LHCN-M2 (cell line): ENCODE measurements at regions not wholly inside any gene's neighbourhood (a gene's known extent, or its start where the extent isn't known, plus 50 kb on each side); places are given as distances from the start of the nearest gene placed in this dataset.
"Not testable (repeated sequence)": the region's sequence is repeated elsewhere in the genome, so short reads cannot be mapped to it uniquely, and the experiment has no call there.

Experiments
- DNase-seq: peaks from one replicate; pipeline ENCODE4 v3.0.0-alpha.2; 2012; ENCODE audit warnings: low read depth

GRCh38 chrX:122184791-122185190 is 999.3 kb upstream of the GRIA3 start:
- DNase-seq, result no peak

GRCh38 chrX:122187069-122187713 is 996.9 kb upstream of the GRIA3 start:
- no peak for DNase-seq

- no peak for DNase-seq
These were observed 995.3 kb upstream of the GRIA3 start for GRCh38 chrX:122188751-122189150.

GRCh38 chrX:122196343-122196742 is 987.7 kb upstream of the GRIA3 start:
- no peak for DNase-seq

GRCh38 chrX:122203399-122203798 is 980.7 kb upstream of the GRIA3 start:
- no peak for DNase-seq

DNA sequence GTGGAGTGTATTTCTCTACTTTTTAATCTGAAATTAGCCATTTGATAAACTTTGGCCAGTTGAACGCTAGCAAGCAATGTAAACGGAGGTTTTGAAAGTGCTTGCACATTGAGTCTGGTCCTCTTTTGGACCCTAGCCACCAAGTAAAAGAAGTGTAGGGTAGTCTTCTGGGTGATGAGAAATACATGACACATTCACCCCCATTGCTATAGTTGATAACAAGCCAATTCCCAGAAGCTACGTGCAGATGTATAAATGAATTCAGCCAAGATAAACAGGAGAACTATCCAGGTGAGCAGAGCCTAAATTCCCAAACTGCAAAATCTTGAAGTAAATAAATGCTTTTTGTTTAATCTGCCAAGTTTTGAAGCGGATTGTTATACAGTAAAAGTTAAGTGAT is 965.4 kb upstream of the GRIA3 start:
- no peak for DNase-seq

- no peak for DNase-seq
These were observed 964.9 kb upstream of the GRIA3 start for GRCh38 chrX:122219226-122219625.

- DNase-seq, result no peak
These were observed 964.3 kb upstream of the GRIA3 start for GRCh38 chrX:122219735-122220134.

GRCh38 chrX:122220644-122221373 is 963.3 kb upstream of the GRIA3 start:
- no peak for DNase-seq

DNA sequence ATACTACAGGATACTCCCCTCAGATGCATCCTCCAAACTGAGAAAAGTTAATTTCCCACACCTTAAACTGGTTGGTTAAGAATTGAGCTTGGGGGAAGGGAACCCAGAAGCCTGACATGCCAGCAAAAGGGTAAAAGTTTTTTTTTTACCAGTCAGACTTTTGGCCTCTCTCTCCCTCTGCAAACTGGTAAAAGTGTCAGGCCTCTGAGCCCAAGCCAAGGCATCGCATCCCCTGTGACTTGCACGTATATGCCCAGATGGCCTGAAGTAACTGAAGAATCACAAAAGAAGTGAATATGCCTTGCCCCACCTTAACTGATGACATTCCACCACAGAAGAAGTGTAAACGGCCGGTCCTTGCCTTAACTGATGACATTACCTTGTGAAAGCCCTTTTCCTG is 962.3 kb upstream of the GRIA3 start:
- DNase-seq, result not testable (repeated sequence)

GRCh38 chrX:122224137-122224536 is 959.9 kb upstream of the GRIA3 start:
- DNase-seq, result not testable (repeated sequence)

- DNase-seq, result peak; percentile 0
These were observed 945.3 kb upstream of the GRIA3 start for GRCh38 chrX:122238801-122239200.

DNA sequence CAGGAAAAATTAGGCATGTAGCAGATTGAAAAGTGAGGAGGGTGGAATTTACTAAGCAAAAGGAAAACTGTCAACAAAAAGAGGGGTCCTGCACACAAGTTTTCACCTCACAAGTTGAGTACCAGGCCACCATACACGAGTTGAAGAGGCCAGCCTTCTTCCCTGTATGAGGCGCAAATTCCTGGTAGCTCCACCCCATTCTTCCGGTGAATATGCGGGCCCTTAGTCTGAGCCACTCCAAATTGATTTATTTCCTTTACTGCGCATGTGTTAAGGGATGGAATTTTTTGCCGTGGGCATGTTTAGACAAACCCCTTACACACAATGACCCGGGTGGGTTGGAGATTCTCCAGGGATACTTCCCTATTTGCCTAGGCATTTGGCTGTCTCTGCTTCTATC is 942.1 kb upstream of the GRIA3 start:
- DNase-seq, result no peak

- DNase-seq, result no peak
These were observed 940.0 kb upstream of the GRIA3 start for GRCh38 chrX:122244080-122244479.

GRCh38 chrX:122245175-122245574 is 938.9 kb upstream of the GRIA3 start:
- DNase-seq, result no peak

- DNase-seq, result no peak
These were observed 938.1 kb upstream of the GRIA3 start for GRCh38 chrX:122245943-122246342.

DNA sequence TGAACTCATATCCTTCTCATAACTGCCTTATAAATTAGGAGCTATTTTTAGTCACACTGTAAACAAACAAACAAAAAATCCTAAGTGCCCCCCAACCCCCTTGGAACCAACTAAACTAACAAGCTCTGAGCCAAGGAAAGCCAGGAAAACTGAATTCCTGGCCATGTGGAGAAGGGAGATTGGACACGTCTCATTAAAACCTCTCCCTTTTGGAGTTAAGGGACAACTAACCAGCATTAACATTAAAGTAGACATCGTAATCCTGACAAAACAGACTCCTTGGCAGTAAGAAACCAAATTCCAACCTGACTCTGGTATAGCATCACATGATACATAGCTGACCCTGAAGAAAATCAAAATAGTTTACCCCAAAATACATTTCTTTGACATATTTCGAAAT is 937.1 kb upstream of the GRIA3 start:
- no peak for DNase-seq

GRCh38 chrX:122248681-122249080 is 935.4 kb upstream of the GRIA3 start:
- DNase-seq, result no peak

GRCh38 chrX:122252454-122252853 is 931.6 kb upstream of the GRIA3 start:
- DNase-seq, result no peak

DNA sequence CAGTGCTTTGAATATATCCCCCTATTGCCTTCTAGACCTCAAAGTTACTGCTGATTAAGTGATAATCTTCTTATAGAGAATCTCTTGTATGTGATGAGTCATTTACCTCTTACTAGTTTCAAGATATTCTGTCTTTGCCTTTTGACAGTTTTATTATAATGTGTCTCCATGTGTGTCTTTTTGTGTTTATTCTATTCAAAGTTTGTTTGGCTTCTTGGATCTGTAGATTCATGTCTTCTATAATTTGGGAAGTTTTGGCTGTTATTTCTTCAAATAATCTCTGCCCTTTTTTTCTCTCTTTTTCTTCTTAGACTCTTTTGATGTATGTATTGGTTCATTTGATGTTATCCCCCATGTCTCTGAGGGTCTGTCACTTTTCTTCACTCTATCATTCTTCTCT is 915.7 kb upstream of the GRIA3 start:
- no peak for DNase-seq

DNA sequence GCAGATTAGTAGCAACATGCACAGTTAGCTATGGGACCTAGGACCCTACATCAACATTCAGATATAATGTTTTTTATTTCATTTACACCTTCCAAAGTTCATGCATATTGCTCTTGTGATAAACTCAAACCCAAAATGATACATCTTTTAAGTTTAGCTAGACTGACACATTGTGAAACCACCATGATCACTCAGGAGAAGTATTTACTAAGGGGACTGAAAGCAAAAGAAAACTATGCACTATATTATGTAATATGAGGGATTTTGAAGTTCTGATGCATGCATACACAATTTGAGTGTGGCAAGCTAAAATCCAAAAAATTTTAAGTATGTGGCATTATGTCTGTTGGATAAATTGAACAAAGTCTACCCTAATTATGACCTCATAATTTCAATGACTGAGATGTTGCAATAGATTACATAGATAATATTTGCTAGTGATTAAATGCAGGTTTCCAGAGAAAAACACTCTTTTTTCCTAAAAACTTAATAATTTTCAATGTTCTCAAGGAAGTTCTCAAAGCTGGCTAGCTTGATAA is 914.8 kb upstream of the GRIA3 start:
- no peak for DNase-seq

- no peak for DNase-seq
These were observed 913.1 kb upstream of the GRIA3 start for GRCh38 chrX:122270809-122271494.

GRCh38 chrX:122272011-122272410 is 912.1 kb upstream of the GRIA3 start:
- DNase-seq, result no peak
